Breast epithelium (tissue), 4 donors: ENCODE measurements at regions not wholly inside any gene's neighbourhood (a gene's known extent, or its start where the extent isn't known, plus 50 kb on each side); places are given as distances from the start of the nearest gene placed in this dataset.
"Not testable (repeated sequence)": the region's sequence is repeated elsewhere in the genome, so short reads cannot be mapped to it uniquely, and the experiment has no call there.

Experiments used
- DNase-seq, 2 donors: peaks; one replicate each; pipeline ENCODE4 v3.0.0-alpha.2; 2019; ENCODE audit warnings: low spot score in 2 of 2
- H3K27ac ChIP-seq, 2 donors: fragments of 200-600 bp; sonication (generic) in 1 of 2; one replicate each; pipeline ENCODE4 v1.5.1; 2016 to 2019; ENCODE audit warnings: mild to moderate bottlenecking in 1 of 2
- H3K27me3 ChIP-seq, 2 donors: fragments of 200-600 bp; sonication (generic) in 1 of 2; one replicate each; pipeline versions ENCODE4 v1.5.1 to v1.6.0; 2017 to 2019; ENCODE audit warnings: control low read depth in 1 of 2, mild to moderate bottlenecking in 1 of 2
- H3K36me3 ChIP-seq: fragments of 200-600 bp; one replicate; pipeline ENCODE4 v1.5.1; 2019
- H3K4me1 ChIP-seq, 2 donors: fragments of 200-600 bp; sonication (generic); one replicate each; pipeline ENCODE4 v1.5.1; 2016 to 2019; ENCODE audit warnings: control low read depth in 1 of 2
- H3K4me3 ChIP-seq, 3 donors: fragments of 200-600 bp; sonication (generic); 1 replicate in 2 of 3; 2 replicates in 1 of 3; pipeline ENCODE4 v1.5.1; 2016 to 2019; ENCODE audit warnings: mild to moderate bottlenecking in 3 of 3, moderate library complexity in 2 of 3
- H3K9me3 ChIP-seq, 2 donors: fragments of 200-600 bp; sonication (generic) in 1 of 2; one replicate each; pipeline ENCODE4 v1.5.1; 2016 to 2019; ENCODE audit warnings: control low read depth in 1 of 2
- CTCF ChIP-seq, 3 donors: fragments of 450-650 bp; IDR thresholded peaks; one replicate each; pipeline ENCODE4 v1.5.1; 2016 to 2017; ENCODE audit warnings: antibody characterized with exemption in 3 of 3, mild to moderate bottlenecking in 3 of 3, moderate library complexity in 3 of 3
- POLR2A ChIP-seq: fragments of 450-650 bp; IDR thresholded peaks from one replicate; pipeline ENCODE4 v1.6.1; 2016; ENCODE audit warnings: antibody characterized with exemption, mild to moderate bottlenecking, moderate library complexity
- POLR2AphosphoS5 ChIP-seq, 3 donors: sonication (generic); formaldehyde crosslinking; IDR thresholded peaks; one replicate each; pipeline ENCODE4 v1.6.1; 2017; ENCODE audit warnings: antibody characterized with exemption in 3 of 3
- intact Hi-C: fragments of 100-400 bp; cut with DNase I; formaldehyde crosslinking; loops from one replicate; pipeline ENCODE4 v1.15.1; 2023; ENCODE audit warnings: low total_unique reads

- no peaks in the 10 kb centered on the region for H3K4me1 ChIP-seq
- DNase-seq: no peak
- H3K27ac ChIP-seq: no peak overlapping the region
- intact Hi-C loops: no loop called here
- H3K27me3 ChIP-seq: no peaks in the 10 kb centered on the region
- H3K36me3 ChIP-seq: no peaks in the 10 kb centered on the region
- peaks cover 0 to 8% of the 10 kb centered on the region in 2 donors for H3K9me3 ChIP-seq
- no peak for TF ChIP-seq POLR2A
- TF ChIP-seq CTCF (IDR thresholded peaks at IDR 0.05): no peak
- TF ChIP-seq POLR2AphosphoS5 (IDR thresholded peaks at IDR 0.05): no peak
- no peak overlapping the region for H3K4me3 ChIP-seq
Observed at GRCh38 chr2:143994961-143995360, 525.0 kb downstream of the ZEB2 start.

GRCh38 chr2:143991596-143991995 lies 528.3 kb downstream of the ZEB2 start:
- intact Hi-C loops, H3K4me3 ChIP-seq, H3K9me3 ChIP-seq: not testable (repeated sequence)

GRCh38 chr2:143988082-143988481 lies 531.8 kb downstream of the ZEB2 start:
- DNase-seq: no peak
- no peak overlapping the region for H3K4me3 ChIP-seq
- H3K36me3 ChIP-seq: no peaks in the 10 kb centered on the region
- H3K27me3 ChIP-seq: no peaks in the 10 kb centered on the region
- TF ChIP-seq CTCF (IDR thresholded peaks at IDR 0.05): no peak
- H3K4me1 ChIP-seq: no peaks in the 10 kb centered on the region
- no peak overlapping the region for H3K27ac ChIP-seq
- intact Hi-C loops: no loop called here
- peaks cover 8 to 10% of the 10 kb centered on the region in 2 donors for H3K9me3 ChIP-seq

More at GRCh38 chr2:143991596-143991995, 528.3 kb downstream of the ZEB2 start:
- not testable (repeated sequence) for H3K36me3 ChIP-seq, H3K27ac ChIP-seq, H3K27me3 ChIP-seq, H3K4me1 ChIP-seq, DNase-seq

GRCh38 chr2:143981428-143981827 lies 538.5 kb downstream of the ZEB2 start:
- Histone ChIP-seq H3K27me3 (no peaks in the 10 kb centered on the region), H3K27ac (no peak overlapping the region), H3K4me1 (no peaks in the 10 kb centered on the region), H3K9me3 (peaks cover 0 to 10% of the 10 kb centered on the region in 2 donors), H3K36me3 (no peaks in the 10 kb centered on the region), H3K4me3 (no peak overlapping the region)
- no peak for DNase-seq
- TF ChIP-seq POLR2A: no peak
- TF ChIP-seq CTCF (IDR thresholded peaks at IDR 0.05): no peak
- no peak for TF ChIP-seq POLR2AphosphoS5 (IDR thresholded peaks at IDR 0.05)
- intact Hi-C loops: no loop called here

GRCh38 chr2:143977356-143977755 lies 542.6 kb downstream of the ZEB2 start:
- TF ChIP-seq CTCF (IDR thresholded peaks at IDR 0.05) (no peak), POLR2A (no peak), POLR2AphosphoS5 (IDR thresholded peaks at IDR 0.05) (no peak)
- H3K27ac ChIP-seq: no peak overlapping the region
- no peaks in the 10 kb centered on the region for H3K4me1 ChIP-seq
- no peak for DNase-seq
- H3K9me3 ChIP-seq: no peaks in the 10 kb centered on the region
- H3K36me3 ChIP-seq: no peaks in the 10 kb centered on the region
- no peak overlapping the region for H3K4me3 ChIP-seq
- intact Hi-C loops: no loop called here
- no peaks in the 10 kb centered on the region for H3K27me3 ChIP-seq

GRCh38 chr2:143975216-143975615 lies 544.7 kb downstream of the ZEB2 start:
- intact Hi-C loops: no loop called here
- no peak for TF ChIP-seq CTCF (IDR thresholded peaks at IDR 0.05)
- no peak for TF ChIP-seq POLR2AphosphoS5 (IDR thresholded peaks at IDR 0.05)
- TF ChIP-seq POLR2A: no peak
- no peaks in the 10 kb centered on the region for H3K4me1 ChIP-seq

More at GRCh38 chr2:143975216-143975615, 544.7 kb downstream of the ZEB2 start:
- Histone ChIP-seq H3K27ac (no peak overlapping the region), H3K36me3 (no peaks in the 10 kb centered on the region), H3K9me3 (no peaks in the 10 kb centered on the region), H3K4me3 (no peak overlapping the region), H3K27me3 (no peaks in the 10 kb centered on the region)
- DNase-seq: no peak
